A549 (cell line): ENCODE measurements at regions not wholly inside any gene's neighbourhood (a gene's known extent, or its start where the extent isn't known, plus 50 kb on each side); places are given as distances from the start of the nearest gene placed in this dataset.

ENCODE experiments used
- BHLHE40 ChIP-seq: IDR thresholded peaks from 2 replicates; pipeline ENCODE4 v1.6.1; 2012; ENCODE audit warnings: low read depth, low read length, inconsistent platforms
- CBX2 ChIP-seq: fragments of 200-600 bp; sonication (generic); IDR thresholded peaks from 2 replicates; pipeline ENCODE4 v1.6.1; 2016; ENCODE audit warnings: low read depth, mild to moderate bottlenecking, borderline replicate concordance
- CHD2 ChIP-seq: fragments of 150-350 bp; IDR thresholded peaks from 2 replicates; pipeline ENCODE4 v1.6.1; 2014; ENCODE audit warnings: low read length; ENCODE audit not compliant: partially characterized antibody
- CTCF ChIP-seq: fragments of >200 bp; sonication (Bioruptor Twin); formaldehyde crosslinking; IDR thresholded peaks from 3 replicates; pipeline ENCODE4 v1.5.1; 2016
- EHF ChIP-seq: fragments of 250-450 bp; sonication (Bioruptor Pico); IDR thresholded peaks from 2 replicates; pipeline ENCODE4 v1.5.0; 2020; ENCODE audit warnings: mild to moderate bottlenecking
- KDM5A ChIP-seq: fragments of 200-600 bp; sonication (generic); IDR thresholded peaks from 2 replicates; pipeline ENCODE4 v1.6.1; 2016; ENCODE audit warnings: antibody characterized with exemption, mild to moderate bottlenecking
- MAX ChIP-seq: IDR thresholded peaks from 2 replicates; pipeline ENCODE4 v1.6.1; 2012
- NR3C1 ChIP-seq: fragments of >200 bp; sonication (Bioruptor Twin); formaldehyde crosslinking; IDR thresholded peaks from 3 replicates; pipeline ENCODE4 v1.6.1; 2017
- PBX3 ChIP-seq: IDR thresholded peaks from 2 replicates; pipeline ENCODE4 v1.6.1; 2012
- RAD21 ChIP-seq, 2 experiments: fragments of >200 bp in 1 of 2; sonication (Bioruptor Twin) in 1 of 2; formaldehyde crosslinking in 1 of 2; IDR thresholded peaks in 1 of 2; conservative IDR thresholded peaks in 1 of 2; 2 replicates in 1 of 2; 3 replicates in 1 of 2; pipeline ENCODE4 v1.6.1; 2012 to 2018; ENCODE audit warnings: inconsistent platforms in 1 of 2
- REST ChIP-seq: fragments of 200-600 bp; sonication (generic); IDR thresholded peaks from 2 replicates; pipeline ENCODE4 v1.6.1; 2016; ENCODE audit warnings: antibody characterized with exemption, mild to moderate bottlenecking, moderate library complexity
- RFX5 ChIP-seq: fragments of 450-650 bp; IDR thresholded peaks from 2 replicates; pipeline ENCODE4 v1.7.1; 2014; ENCODE audit warnings: antibody characterized with exemption, mild to moderate bottlenecking, moderate library complexity
- ZSCAN20 ChIP-seq: fragments of 250-450 bp; sonication (Bioruptor Pico); IDR thresholded peaks from 2 replicates; pipeline ENCODE4 v1.8.0; 2022; ENCODE audit warnings: mild to moderate bottlenecking, moderate library complexity

GRCh38 chr6:170073846-170074245 lies 217.0 kb downstream of the DLL1 start:
- TF ChIP-seq RFX5 = no peak
- TF ChIP-seq CTCF = no peak
- TF ChIP-seq MAX = no peak
- TF ChIP-seq REST = no peak
- TF ChIP-seq CHD2 = no peak
- TF ChIP-seq BHLHE40 = no peak
- no peak for TF ChIP-seq PBX3
- no peak for TF ChIP-seq EHF (CRISPR knock-in tag)
- TF ChIP-seq RAD21 (conservative IDR thresholded peaks at IDR 0.05 in 1 of 2, IDR thresholded peaks at IDR 0.05 in 1 of 2) = no peak
- no peak for TF ChIP-seq NR3C1
- TF ChIP-seq CBX2 = no peak
- no peak for TF ChIP-seq KDM5A
- no peak for TF ChIP-seq ZSCAN20
